ENCODE measurements at regions not wholly inside any gene's neighbourhood (a gene's known extent, or its start where the extent isn't known, plus 50 kb on each side); places are given as distances from the start of the nearest gene placed in this dataset.

- no peak for FAIRE-seq
- TF ChIP-seq POLR2A (IDR thresholded peaks at IDR 0.05; ENCODE audit: low read depth, low read length) (no peak), POLR2AphosphoS5 (IDR thresholded peaks at IDR 0.05; ENCODE audit: low read depth, low read length) (no peak), TAF1 (IDR thresholded peaks at IDR 0.05; ENCODE audit: borderline replicate concordance, low read depth, low read length) (no peak)
- no peak for DNase-seq (ENCODE audit: insufficient read length)
Measured at GRCh38 chr1:65064981-65065380, 83.0 kb upstream of the AK4 start.

GRCh38 chr1:65065524-65066418 is 82.2 kb upstream of the AK4 start:
- TF ChIP-seq POLR2A (IDR thresholded peaks at IDR 0.05; ENCODE audit: low read depth, low read length) (no peak), TAF1 (IDR thresholded peaks at IDR 0.05; ENCODE audit: borderline replicate concordance, low read depth, low read length) (no peak)
- FAIRE-seq (no peak), DNase-seq (ENCODE audit: insufficient read length) (no peak)

- no peak for DNase-seq (ENCODE audit: insufficient read length)
- TF ChIP-seq POLR2A (IDR thresholded peaks at IDR 0.05; ENCODE audit: low read depth, low read length) (no peak), TAF1 (IDR thresholded peaks at IDR 0.05; ENCODE audit: borderline replicate concordance, low read depth, low read length) (no peak), POLR2AphosphoS5 (IDR thresholded peaks at IDR 0.05; ENCODE audit: low read depth, low read length) (no peak)
- FAIRE-seq: no peak
Measured at GRCh38 chr1:65066419-65066765, 81.6 kb upstream of the AK4 start.

GRCh38 chr1:65066766-65067490 is 81.1 kb upstream of the AK4 start:
- no peak for TF ChIP-seq POLR2AphosphoS5 (IDR thresholded peaks at IDR 0.05; ENCODE audit: low read depth, low read length)
- peak; percentile 41 for DNase-seq (ENCODE audit: insufficient read length)
- FAIRE-seq: no peak

GRCh38 chr1:65067491-65068201 is 80.4 kb upstream of the AK4 start:
- TF ChIP-seq POLR2AphosphoS5 (IDR thresholded peaks at IDR 0.05; ENCODE audit: low read depth, low read length): no peak
- no peak for TF ChIP-seq TAF1 (IDR thresholded peaks at IDR 0.05; ENCODE audit: borderline replicate concordance, low read depth, low read length)
- no peak for TF ChIP-seq POLR2A (IDR thresholded peaks at IDR 0.05; ENCODE audit: low read depth, low read length)
- DNase-seq (ENCODE audit: insufficient read length) (peak; percentile 40), FAIRE-seq (peak; percentile 17)

GRCh38 chr1:65068202-65069010 is 79.6 kb upstream of the AK4 start:
- TF ChIP-seq TAF1 (IDR thresholded peaks at IDR 0.05; ENCODE audit: borderline replicate concordance, low read depth, low read length) (no peak), POLR2A (IDR thresholded peaks at IDR 0.05; ENCODE audit: low read depth, low read length) (no peak), POLR2AphosphoS5 (IDR thresholded peaks at IDR 0.05; ENCODE audit: low read depth, low read length) (no peak)
- DNase-seq (ENCODE audit: insufficient read length) (no peak), FAIRE-seq (no peak)

- no peak for DNase-seq (ENCODE audit: insufficient read length)
- FAIRE-seq: no peak
- TF ChIP-seq POLR2A (IDR thresholded peaks at IDR 0.05; ENCODE audit: low read depth, low read length): no peak
- TF ChIP-seq POLR2AphosphoS5 (IDR thresholded peaks at IDR 0.05; ENCODE audit: low read depth, low read length): no peak
- no peak for TF ChIP-seq TAF1 (IDR thresholded peaks at IDR 0.05; ENCODE audit: borderline replicate concordance, low read depth, low read length)
Measured at GRCh38 chr1:65069011-65069565, 78.9 kb upstream of the AK4 start.

- TF ChIP-seq POLR2AphosphoS5 (IDR thresholded peaks at IDR 0.05; ENCODE audit: low read depth, low read length) (no peak), TAF1 (IDR thresholded peaks at IDR 0.05; ENCODE audit: borderline replicate concordance, low read depth, low read length) (no peak), POLR2A (IDR thresholded peaks at IDR 0.05; ENCODE audit: low read depth, low read length) (no peak)
- FAIRE-seq: no peak
- no peak for DNase-seq (ENCODE audit: insufficient read length)
Measured at GRCh38 chr1:65072845-65073244, 75.2 kb upstream of the AK4 start.

GRCh38 chr1:65075123-65075976 is 72.7 kb upstream of the AK4 start:
- DNase-seq (ENCODE audit: insufficient read length) (peak; percentile 29), FAIRE-seq (peak; percentile 87)
- TF ChIP-seq POLR2AphosphoS5 (IDR thresholded peaks at IDR 0.05; ENCODE audit: low read depth, low read length): no peak
- TF ChIP-seq TAF1 (IDR thresholded peaks at IDR 0.05; ENCODE audit: borderline replicate concordance, low read depth, low read length): no peak
- TF ChIP-seq POLR2A (IDR thresholded peaks at IDR 0.05; ENCODE audit: low read depth, low read length): no peak

- DNase-seq (ENCODE audit: insufficient read length) (no peak), FAIRE-seq (no peak)
- TF ChIP-seq POLR2AphosphoS5 (IDR thresholded peaks at IDR 0.05; ENCODE audit: low read depth, low read length): no peak
Measured at GRCh38 chr1:65077369-65077768, 70.6 kb upstream of the AK4 start.
